Stimulated activated CD8-positive, alpha-beta memory T cell treated with anti-CD3 and anti-CD28 coated beads, Interleukin-7, amount 100 ng/mL, for 24 hours (primary cell): ENCODE measurements at regions not wholly inside any gene's neighbourhood (a gene's known extent, or its start where the extent isn't known, plus 50 kb on each side); places are given as distances from the start of the nearest gene placed in this dataset.

Experiments used
- DNase-seq: peaks from one replicate; pipeline ENCODE4 v3.0.0-alpha.2; 2020; ENCODE audit warnings: low read depth

DNA sequence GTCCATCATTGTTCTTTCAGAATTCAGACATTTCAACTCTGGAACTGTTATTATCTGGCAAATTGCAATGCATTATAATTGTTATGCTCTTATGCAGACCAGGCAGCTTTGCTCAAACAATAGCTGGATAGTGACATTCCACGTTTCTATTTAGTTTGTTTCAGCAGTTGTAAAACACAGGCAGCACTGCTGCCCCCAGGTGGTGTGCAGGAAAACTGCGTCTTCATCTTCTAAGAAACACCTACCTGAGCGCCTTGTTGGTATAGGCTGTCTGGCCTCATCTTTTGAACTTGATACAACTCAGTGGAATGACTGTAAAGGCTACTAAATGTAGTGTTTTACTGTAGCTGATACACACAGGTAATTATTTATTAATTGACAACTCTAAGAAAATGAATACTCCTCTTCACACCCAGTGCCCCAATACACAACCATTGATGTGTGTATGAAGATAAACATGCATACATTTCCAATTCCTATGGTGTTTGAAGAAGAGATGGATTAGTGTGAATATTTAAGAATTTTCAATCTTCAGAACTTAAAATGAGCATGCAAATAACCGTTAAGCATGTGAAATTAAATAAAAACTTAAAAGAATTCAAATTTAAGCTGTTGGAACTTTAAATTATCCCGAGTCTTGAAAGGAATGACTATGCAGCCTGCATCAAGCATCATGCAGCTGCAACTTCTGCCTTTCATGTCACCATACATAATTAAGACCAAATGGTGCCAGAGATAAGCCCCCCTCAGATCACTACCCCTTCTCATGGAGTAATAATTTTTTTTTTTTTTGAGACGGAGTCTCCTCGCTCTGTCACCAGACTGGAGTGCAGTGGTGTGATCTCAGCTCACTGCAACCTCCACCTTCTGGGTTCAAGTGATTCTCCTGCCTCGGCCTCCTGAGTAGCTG lies 85.6 kb downstream of the CD8B2 start:
- DNase-seq, result no peak

DNA sequence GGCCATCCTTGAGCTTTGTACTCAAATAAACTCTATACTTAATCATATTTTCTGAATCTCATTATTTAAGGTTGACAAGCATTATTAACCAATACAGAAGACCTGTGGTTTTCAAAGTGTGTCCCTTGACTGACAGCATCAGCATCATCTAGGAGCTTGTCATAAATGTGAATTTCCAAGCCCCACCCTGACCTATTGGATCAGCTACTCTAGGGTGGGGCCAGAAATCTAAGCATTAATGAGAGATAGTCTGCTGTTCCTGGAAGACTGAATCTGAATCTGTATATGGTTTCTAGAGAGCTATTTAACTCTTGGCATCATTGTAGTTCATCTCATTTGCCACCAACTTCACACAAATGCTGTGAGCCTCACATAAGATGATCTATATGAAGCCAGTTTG lies 86.6 kb downstream of the CD8B2 start:
- no peak for DNase-seq

DNA sequence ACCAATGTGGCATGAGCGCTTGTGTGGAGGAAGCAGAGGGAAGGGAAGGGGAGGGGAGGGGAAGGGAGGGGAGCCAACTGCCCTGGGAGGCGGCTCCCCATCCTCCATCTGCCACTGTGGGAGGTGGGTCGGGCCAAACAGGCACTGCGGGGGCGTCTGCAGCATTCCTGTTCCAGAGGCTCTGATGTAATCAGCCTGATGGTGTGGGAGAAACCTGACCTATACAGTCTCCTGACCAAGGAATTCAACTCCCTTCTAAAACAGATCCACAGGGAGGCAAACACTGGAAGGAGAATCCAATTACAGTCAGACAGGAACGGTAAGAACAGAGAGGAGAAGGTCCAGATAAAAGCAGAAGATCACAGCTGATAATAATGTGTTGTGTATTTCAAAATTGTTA lies 88.8 kb downstream of the CD8B2 start:
- DNase-seq, result no peak

DNA sequence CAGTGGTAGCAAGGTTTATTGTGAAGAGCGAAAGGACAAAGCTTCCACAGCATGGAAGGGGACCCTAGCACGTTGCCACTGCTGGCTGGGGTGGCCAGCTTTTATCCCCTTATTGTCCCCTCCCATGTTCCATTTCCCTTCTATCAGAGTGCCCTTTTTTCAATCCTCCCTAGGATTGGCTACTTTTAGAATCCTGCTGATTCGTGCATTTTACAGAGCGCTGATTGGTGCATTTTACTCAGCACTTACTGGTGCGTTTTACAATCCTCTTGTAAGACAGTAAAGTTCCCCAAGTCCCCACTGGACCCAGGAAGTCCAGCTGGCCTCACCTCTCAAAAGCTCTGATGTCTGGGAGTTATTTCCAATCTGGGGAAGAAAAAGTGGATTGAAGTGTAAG lies 90.1 kb downstream of the CD8B2 start:
- DNase-seq, result no peak

DNA sequence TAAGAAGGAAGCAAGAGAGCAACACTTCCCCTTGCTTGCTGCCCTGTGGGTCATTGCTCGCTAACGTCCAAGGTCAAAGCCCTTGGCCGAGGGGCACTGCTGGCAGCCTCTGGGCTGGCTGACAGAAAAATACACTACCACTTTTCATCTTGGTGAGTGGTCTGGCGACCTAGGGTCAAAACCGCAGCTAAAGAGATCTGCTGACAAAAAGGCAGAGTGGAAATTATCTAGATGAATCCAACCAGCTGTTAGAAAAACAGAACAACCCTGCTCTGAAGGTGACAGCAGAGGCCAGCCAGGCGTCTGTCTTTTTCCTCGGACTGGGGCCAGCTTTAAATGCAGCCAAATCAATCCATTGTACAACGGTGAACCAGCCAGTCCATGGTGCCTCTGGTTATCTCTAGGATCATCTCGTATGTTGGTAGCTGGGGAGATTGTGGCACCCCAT lies 92.6 kb downstream of the CD8B2 start:
- no peak for DNase-seq

DNA sequence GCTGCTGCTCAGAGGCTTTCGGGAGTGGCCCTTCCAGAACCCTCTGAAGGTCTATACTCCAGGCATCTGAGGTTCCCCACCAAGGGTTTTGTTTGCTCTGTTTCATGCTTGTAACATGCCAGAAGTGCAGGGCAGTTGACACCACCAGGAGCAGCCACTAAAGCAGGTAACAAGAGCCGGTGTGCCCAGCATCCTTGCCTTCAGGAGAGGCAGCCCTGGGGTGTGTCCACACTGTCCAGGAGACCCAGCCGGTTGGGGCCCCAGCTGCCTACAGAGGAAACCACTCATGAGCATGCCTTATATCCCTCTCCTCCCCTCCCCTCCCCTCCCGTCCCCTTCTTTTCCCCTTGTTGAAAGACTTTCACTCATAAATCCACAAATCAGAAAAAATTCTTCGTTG lies 93.1 kb downstream of the CD8B2 start:
- DNase-seq, result no peak

DNA sequence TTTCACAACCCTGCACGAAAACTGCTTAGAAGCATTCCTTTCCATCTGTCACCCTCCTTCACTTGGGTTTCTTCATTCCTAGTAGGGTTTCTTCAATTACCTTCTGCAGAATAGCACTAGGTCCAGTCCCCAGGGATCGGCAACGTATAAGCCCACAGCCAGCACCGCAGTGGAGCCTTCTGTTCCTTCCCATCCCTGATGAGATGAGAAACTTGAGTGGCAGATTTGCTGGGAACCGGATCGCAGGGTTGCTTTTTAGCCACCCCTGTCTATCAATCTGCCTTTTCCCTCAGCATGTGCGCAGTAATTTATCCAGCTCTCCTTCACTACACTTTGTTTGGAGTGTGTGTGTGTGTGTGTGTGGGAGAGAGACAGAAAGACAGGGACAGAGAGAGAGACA lies 94.2 kb downstream of the CD8B2 start:
- DNase-seq, result no peak

DNA sequence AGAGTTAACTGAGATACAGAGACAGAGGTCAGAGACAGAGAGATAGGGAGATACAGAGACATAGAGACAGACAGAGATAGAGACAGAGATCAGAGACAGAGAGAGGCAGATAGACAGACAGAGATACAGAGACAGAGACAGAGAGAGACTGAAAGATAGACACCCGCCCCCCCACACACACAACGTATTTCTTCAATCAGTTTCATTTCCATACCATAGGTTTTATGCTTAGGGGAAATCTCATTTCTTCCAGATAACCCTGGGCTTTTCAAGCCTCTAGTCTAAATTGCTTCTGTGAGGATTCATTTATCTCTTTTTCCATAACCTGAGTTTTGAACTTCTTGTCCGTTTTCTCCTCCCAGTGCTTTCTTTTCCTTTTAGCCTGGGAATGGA lies 94.6 kb downstream of the CD8B2 start:
- DNase-seq, result no peak

DNA sequence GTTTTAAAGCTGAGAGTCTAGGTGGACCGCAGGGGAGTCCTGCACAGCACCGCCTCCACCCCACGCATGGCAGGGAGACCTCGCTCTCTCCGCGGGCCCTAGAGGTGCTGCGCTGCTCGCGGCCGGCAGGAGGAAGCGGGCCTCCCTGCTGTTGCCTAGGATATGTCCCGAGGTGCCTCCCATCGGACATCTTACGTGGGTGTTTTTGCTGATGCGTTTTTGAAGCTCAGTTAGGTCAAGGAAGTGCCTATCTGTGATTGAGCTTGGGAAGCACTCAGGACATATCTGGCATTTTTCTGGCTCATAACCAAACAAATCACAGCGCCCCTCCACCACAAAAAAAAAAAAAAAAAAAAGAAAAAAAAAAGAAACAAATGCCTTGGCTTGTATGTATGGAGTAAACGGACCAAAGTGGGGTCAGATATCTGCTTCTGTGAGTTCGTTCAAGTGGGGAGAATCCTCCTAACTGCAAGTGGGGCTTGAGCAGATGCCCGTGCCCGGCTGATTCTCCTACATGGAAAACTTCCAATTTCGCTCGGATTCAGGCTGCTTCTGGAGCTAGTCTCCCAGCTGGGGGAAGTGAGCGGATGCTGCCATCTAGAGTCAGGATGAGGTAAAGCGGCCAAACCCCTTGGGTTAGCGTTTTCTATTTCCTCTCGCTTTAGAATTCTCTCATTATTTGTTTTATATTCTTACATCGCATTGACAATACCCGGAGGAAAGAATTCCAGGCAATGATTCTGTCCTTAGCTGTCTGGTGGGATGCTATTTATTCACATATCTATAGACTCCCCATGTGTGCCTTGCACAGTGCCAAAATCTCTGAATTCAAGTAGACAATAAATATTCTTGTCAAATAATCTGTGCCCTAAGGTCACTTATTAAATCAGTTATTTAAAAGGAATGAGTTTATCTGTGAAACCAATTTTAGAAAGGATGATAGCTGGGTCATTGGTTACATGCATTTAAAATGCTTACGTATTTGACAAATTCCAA lies 95.3 kb downstream of the CD8B2 start:
- DNase-seq, result peak; percentile 30

DNA sequence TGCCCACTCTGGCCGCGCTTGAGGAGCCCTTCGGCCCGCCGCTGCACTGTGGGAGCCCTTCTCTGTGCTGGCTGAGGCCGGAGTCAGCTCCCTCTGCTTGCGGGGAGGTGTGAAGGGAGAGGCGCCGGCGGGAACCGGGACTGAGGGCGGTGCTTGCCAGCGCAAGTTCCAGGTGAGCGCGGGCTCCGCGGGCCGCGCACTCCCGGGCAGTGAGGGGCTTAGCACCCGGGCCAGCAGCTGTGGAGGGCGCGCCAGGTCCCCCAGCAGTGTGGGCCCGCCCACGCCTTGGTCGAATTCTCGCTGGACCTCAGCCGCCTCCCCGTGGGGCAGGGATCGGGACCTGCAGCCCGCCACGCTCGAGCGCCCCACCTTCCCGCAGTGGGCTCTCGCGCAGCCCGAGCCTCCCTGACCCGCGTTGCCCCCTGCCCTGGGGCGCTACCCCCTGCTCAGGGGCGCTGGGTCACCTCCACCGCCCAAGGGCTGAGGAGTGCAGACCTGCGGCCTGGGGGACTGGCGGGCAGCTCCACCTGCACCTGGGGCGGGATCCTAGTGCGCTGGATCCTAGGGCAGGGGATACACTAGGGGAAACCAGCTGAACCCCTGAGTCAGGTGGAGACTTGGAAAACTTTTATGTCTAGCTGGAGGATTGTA lies 97.3 kb downstream of the CD8B2 start:
- no peak for DNase-seq

DNA sequence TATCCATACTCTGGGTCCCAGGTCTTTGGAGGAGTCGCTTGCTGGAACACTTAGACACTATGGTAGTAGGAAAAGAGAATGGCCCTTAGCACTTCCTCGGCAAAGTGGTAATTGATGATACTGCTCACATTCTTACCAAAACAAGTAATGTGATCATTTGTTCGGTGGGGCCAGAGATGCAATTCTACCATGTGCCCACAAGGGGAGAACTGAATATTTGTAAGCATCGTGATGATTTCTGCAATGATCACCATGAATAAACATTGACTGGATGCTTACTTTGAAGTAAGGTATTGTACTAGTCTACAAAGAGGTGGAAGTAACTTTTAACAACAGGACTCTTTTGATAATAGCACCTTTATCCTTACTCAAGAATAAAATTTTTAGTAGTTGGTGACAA lies 109.7 kb downstream of the CD8B2 start:
- DNase-seq, result no peak

DNA sequence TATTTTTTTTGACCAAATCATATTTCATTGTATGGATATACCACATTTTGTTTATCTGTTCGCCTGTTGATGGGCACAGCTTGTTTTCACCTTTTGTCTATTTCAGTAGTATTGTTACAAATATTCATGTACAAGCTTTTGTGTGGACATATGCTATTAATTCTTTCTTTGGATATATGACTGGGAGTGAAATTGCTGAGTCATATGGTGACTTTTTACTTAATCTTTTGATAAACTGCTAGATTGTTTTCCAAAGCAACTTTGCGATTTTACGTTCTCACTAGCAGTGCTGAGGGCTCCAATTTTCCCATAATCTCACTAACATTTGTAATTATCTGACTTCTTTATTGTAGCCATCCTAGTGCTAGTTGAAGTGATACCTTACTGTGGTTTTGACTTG lies 112.4 kb downstream of the CD8B2 start:
- DNase-seq, result no peak

DNA sequence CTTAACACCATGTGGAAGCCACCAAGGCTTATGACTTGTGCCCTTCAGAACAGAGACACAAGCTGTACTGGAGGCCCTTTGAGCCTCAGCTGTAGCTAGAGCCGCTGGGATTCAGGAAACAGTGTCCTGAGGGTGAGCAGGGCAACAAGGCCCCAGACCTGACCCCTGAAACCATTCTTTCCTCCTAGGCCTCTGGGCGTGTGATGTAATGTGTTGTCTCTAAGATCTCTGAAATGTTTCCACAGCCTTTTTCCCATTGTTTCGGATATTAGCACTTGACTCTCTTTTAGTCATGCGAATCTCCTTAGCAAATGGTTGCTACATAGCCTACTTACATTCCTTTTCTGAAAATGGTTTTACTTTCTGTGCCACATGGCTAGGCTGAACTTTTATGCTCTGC lies 114.9 kb downstream of the CD8B2 start:
- DNase-seq, result no peak

DNA sequence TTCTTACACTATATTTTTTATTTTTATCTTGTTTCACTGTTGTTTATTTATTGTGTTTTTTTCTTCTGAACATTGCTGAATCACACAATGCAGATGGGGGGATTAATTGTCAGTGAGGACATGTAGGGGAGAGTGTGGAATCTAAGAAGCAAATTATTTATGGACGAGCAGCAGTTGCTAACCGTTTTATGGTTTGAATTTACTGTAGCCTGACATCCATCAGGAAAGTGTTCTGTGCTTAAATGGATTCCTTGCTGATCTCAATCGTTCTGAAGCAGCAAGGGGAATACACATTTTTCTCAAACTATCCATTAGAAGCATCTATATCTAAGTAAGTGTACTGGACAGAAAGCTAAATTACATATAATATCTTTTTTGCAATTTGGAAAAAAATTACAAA lies 119.5 kb downstream of the CD8B2 start:
- DNase-seq, result no peak

DNA sequence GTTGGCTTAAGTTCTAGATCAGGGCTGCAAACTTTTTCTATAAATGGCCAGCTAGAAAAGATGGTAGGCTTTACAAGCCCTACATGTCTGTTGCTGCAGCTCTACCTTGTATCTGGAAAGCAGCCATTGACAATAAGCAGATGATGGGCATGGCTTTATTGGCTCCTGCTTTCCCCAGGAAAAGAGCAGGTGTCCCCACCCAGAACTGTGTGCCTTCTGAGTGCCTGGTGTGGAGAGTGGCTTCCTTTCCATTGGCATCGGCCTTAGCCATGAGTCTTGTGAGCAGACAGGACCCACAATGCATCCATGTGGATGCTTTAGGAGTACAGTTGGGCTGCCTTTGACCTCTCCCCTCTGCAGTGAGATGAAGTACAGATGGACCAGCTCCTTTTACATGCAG lies 120.2 kb downstream of the CD8B2 start:
- DNase-seq, result no peak

DNA sequence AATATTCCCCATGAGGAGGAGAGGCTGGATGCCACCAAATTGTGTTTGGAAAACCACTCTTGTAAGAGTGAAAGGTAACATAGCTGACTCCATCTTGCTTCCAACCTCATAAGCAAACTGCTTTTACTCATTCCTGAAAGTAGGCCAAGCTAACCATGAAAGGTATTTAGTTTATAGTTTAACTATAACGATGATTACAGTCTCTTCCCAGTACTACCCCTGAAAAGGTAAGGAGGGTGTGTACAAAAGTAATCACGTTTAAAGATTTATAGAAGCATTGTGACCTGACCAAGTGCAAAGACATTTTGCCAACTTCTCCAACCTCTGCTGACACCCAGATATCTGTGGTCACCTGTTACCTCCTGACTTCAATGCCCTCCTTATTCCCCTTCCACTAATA lies 122.6 kb downstream of the CD8B2 start:
- no peak for DNase-seq

DNA sequence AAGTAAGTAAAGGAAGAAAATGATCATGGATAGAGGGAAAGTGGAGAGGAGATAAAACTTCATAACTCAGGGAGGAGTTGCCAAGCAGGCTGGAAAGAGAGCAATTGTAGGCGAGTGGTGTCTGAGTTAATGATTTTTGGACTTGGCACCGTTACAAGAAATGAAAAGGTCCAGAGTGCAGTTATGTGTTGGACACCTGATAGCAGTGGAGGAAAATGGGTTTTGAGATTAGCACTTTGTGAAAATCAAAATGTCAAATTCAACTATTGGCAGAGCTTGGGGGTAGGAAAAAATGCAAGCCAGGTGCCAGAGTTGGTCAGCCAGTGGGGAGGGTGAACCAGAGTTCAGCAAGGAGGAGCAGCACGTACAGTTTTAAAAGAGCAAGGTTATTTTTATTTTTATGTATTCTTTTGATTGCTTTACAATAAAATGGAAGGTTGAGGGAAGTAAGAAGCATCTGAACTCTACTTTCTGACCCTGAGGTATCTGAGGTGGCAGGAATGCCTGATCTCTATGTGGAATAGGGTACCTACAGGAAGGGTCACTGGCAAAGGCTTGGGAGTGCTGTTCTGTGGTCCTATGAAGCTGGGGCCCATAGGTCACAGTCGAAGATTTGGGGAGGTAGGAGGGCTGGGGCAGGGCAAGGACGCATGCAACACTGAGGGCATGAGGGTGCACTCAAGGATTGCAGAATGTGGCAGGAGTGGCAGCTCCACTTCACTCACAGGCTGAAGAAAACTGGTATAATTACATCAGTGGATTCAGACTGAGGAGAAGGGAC lies 127.5 kb downstream of the CD8B2 start:
- no peak for DNase-seq

DNA sequence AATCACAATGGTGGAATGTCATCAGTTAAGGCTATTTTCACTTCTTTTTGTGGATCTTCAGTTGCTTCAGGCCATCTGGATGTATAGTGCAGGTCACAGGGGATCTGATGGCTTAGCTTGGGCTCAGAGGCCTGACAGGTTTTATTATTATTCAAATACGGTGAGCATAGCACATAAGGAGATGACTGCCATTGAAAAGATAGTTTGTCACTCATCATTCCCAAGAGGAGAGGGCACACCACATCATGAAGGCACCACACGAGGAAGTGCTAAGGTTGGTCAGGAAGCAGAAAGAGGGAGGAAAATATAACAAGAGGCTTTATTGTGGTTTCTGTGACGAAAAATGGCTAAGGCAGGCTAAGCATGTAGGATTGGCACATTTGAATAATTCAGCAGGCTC lies 131.4 kb downstream of the CD8B2 start:
- DNase-seq, result no peak

DNA sequence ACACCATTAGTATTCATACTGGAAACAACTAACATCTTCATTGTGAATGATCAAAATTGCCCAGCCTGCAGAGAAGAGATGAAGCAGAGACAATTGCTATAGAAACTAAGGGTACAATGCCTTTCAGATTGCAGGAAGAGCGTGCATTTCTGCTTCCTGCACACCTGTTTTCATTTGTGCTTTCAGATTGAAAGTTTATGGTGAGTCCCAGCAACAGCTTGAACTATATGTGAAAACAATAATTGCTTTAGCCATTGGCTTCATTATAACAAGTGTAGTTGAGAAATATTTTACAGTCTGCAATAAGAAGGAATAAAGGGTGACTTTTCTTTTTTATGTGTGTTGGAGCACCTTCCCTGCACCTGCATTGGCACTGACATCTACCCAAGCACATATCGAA lies 136.3 kb downstream of the CD8B2 start:
- DNase-seq, result no peak

DNA sequence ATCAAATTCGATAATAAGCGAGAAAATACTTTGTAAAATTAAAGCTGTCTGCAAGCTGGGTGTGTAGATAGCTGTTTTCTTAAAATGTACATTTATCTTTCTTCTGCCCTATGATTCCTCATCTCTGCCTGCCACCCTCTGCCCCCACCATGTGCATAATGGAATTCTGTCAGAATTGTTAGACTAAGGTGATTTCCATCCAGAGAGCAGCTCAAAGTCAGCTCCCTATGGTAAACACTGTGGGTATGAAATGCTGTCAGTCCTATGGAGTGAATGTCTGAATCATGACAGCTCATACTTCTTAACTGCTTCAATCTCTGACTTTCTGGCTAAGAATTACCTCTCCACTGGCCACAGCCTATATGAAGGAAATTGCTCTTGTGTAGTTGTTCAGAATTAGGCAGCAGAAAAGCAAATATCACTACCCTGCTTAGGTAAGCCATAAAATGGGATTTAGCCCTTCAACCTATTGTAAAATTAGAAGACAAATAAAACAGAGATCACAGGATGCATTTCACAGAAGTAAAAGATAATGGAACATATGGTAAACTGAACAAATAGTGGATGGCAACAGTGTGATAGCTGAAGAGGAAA lies 137.7 kb downstream of the CD8B2 start:
- DNase-seq, result no peak

DNA sequence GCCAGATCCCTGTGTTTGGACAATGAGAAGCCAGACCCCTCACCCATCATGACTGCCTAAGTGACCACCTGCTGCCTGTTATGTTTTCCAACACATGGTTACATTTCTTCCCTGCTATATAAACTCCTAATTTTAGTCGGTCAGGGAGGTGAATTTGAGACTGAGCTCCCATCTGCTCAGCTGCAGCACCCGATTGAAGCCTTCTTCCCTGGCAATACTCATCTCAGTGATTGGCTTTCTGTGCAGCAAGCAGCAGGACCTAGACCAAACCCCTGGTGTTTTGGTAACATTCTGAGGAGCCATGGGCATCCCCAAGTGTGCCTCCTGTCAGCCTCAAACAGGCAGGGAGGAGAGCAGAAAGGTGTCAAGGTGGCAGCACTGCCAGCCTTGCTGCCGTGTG lies 141.2 kb downstream of the CD8B2 start:
- DNase-seq, result no peak
